Liver (tissue), 8 donors: ENCODE measurements at regions not wholly inside any gene's neighbourhood (a gene's known extent, or its start where the extent isn't known, plus 50 kb on each side); places are given as distances from the start of the nearest gene placed in this dataset.

Experiments used
- DNase-seq: peaks from one replicate; pipeline ENCODE4 v3.0.0-alpha.2; 2017; ENCODE audit warnings: low spot score
- H3K27ac ChIP-seq, 2 donors: one replicate each; pipeline ENCODE4 v1.7.0; 2013; ENCODE audit warnings: inconsistent platforms in 2 of 2, low read length in 2 of 2, control low read depth in 1 of 2, low read depth in 1 of 2, mild to moderate bottlenecking in 1 of 2
- H3K27me3 ChIP-seq, 4 donors: one replicate each; pipeline versions ENCODE4 v1.6.1 to v1.7.0; 2013; ENCODE audit warnings: low read length in 3 of 4, inconsistent platforms in 1 of 4, mild to moderate bottlenecking in 1 of 4, moderate library complexity in 1 of 4; ENCODE audit not compliant: control insufficient read depth in 4 of 4, insufficient read depth in 4 of 4
- H3K36me3 ChIP-seq, 4 donors: one replicate each; pipeline versions ENCODE4 v1.6.1 to v1.7.0; 2013; ENCODE audit warnings: low read length in 3 of 4, mild to moderate bottlenecking in 3 of 4, low read depth in 1 of 4, moderate library complexity in 1 of 4; ENCODE audit not compliant: control insufficient read depth in 4 of 4, insufficient read depth in 3 of 4
- H3K4me1 ChIP-seq, 4 donors: one replicate each; pipeline versions ENCODE4 v1.6.1 to v1.7.0; 2013; ENCODE audit warnings: low read length in 3 of 4, mild to moderate bottlenecking in 3 of 4, moderate library complexity in 1 of 4; ENCODE audit not compliant: control insufficient read depth in 4 of 4, insufficient read depth in 4 of 4
- H3K4me3 ChIP-seq, 3 donors: one replicate each; pipeline versions ENCODE4 v1.6.1 to v1.7.0; 2013; ENCODE audit warnings: low read length in 3 of 3, control low read depth in 1 of 3, low read depth in 1 of 3, mild to moderate bottlenecking in 1 of 3
- H3K9ac ChIP-seq, 2 donors: one replicate each; pipeline ENCODE4 v1.7.0; 2013; ENCODE audit warnings: low read length in 2 of 2, mild to moderate bottlenecking in 2 of 2, moderate library complexity in 2 of 2, control low read depth in 1 of 2, low read depth in 1 of 2
- H3K9me3 ChIP-seq, 4 donors: one replicate each; pipeline versions ENCODE4 v1.6.1 to v1.7.0; 2013; ENCODE audit warnings: low read length in 3 of 4; ENCODE audit not compliant: control insufficient read depth in 4 of 4
- ATF3 ChIP-seq: IDR thresholded peaks from 2 replicates; pipeline ENCODE4 v1.6.1; 2016; ENCODE audit warnings: antibody characterized with exemption
- CTCF ChIP-seq: fragments of 150-350 bp; IDR thresholded peaks from 2 replicates; pipeline ENCODE4 v1.5.1; 2017; ENCODE audit warnings: improper control_type of control experiment, low read depth, low read length; ENCODE audit not compliant: missing input control
- EGR1 ChIP-seq, 2 donors: IDR thresholded peaks; 2 replicates each; pipeline ENCODE4 v1.6.1; 2016 to 2018; ENCODE audit warnings: antibody characterized with exemption in 2 of 2, low read depth in 2 of 2
- FOXA1 ChIP-seq: IDR thresholded peaks from 2 replicates; pipeline ENCODE4 v1.6.1; 2016; ENCODE audit warnings: antibody characterized with exemption
- FOXA2 ChIP-seq: IDR thresholded peaks from 2 replicates; pipeline ENCODE4 v1.6.1; 2016; ENCODE audit warnings: antibody characterized with exemption
- HNF4G ChIP-seq: IDR thresholded peaks from 2 replicates; pipeline ENCODE4 v1.6.1; 2016; ENCODE audit warnings: antibody characterized with exemption
- JUND ChIP-seq, 2 donors: IDR thresholded peaks; 2 replicates each; pipeline ENCODE4 v1.6.1; 2016; ENCODE audit warnings: antibody characterized with exemption in 2 of 2
- MAX ChIP-seq: IDR thresholded peaks from 2 replicates; pipeline ENCODE4 v1.6.1; 2016; ENCODE audit warnings: antibody characterized with exemption
- NR2F2 ChIP-seq: IDR thresholded peaks from 2 replicates; pipeline ENCODE4 v1.6.1; 2016; ENCODE audit warnings: antibody characterized with exemption
- RAD21 ChIP-seq, 2 donors: IDR thresholded peaks; 2 replicates each; pipeline ENCODE4 v1.6.1; 2016; ENCODE audit warnings: antibody characterized with exemption in 2 of 2, mild to moderate bottlenecking in 2 of 2
- REST ChIP-seq: IDR thresholded peaks from 2 replicates; pipeline ENCODE4 v1.6.1; 2016; ENCODE audit warnings: antibody characterized with exemption, mild to moderate bottlenecking
- RXRA ChIP-seq, 2 donors: IDR thresholded peaks; 2 replicates each; pipeline ENCODE4 v1.6.1; 2017 to 2018; ENCODE audit warnings: antibody characterized with exemption in 2 of 2, mild to moderate bottlenecking in 1 of 2
- SP1 ChIP-seq: IDR thresholded peaks from 2 replicates; pipeline ENCODE4 v1.6.1; 2018; ENCODE audit warnings: antibody characterized with exemption, mild to moderate bottlenecking
- YY1 ChIP-seq: IDR thresholded peaks from 2 replicates; pipeline ENCODE4 v1.6.1; 2016; ENCODE audit warnings: antibody characterized with exemption, mild to moderate bottlenecking
- ZBTB33 ChIP-seq: IDR thresholded peaks from 2 replicates; pipeline ENCODE4 v1.6.1; 2016; ENCODE audit warnings: antibody characterized with exemption
- WGBS: extraction: QIAGEN DNeasy Blood & Tissue Kit; methylation state at CpG from one replicate; pipeline ENCODE4 v1.1.7; 2013; 5-methylcytosine and 5-hydroxymethylcytosine counted together
- donor health status: healthy.
- donor health status: healthy.
- donor health status: healthy.
- donor health status: healthy.
- donor health status: healthy.

GRCh38 chr6:67285770-67286495 lies 1349.1 kb upstream of the ADGRB3 start:
- Histone ChIP-seq H3K27me3 (no peaks in the 10 kb centered on the region), H3K4me3 (no peak overlapping the region), H3K4me1 (no peaks in the 10 kb centered on the region), H3K27ac (no peak overlapping the region), H3K9ac (no peak overlapping the region), H3K36me3 (no peaks in the 10 kb centered on the region), H3K9me3 (no peaks in the 10 kb centered on the region)
- TF ChIP-seq RAD21 (IDR thresholded peaks at IDR 0.05) (no peak), RXRA (IDR thresholded peaks at IDR 0.05) (no peak)
- no peak for DNase-seq

GRCh38 chr6:67277312-67277711 lies 1357.8 kb upstream of the ADGRB3 start:
- TF ChIP-seq SP1 = no peak
- no peak for TF ChIP-seq ZBTB33
- no peak for TF ChIP-seq FOXA1
- no peak for TF ChIP-seq RXRA (IDR thresholded peaks at IDR 0.05)
- no peak for TF ChIP-seq FOXA2
- TF ChIP-seq REST = no peak
- TF ChIP-seq RAD21 (IDR thresholded peaks at IDR 0.05) = no peak
- Histone ChIP-seq H3K9ac (no peak overlapping the region), H3K9me3 (no peaks in the 10 kb centered on the region), H3K27ac (no peak overlapping the region), H3K27me3 (no peaks in the 10 kb centered on the region), H3K4me1 (no peaks in the 10 kb centered on the region), H3K36me3 (no peaks in the 10 kb centered on the region), H3K4me3 (no peak overlapping the region)
- WGBS = 75% methylated on average over 2 of the region's 2 CpGs
- no peak for DNase-seq

- Histone ChIP-seq H3K4me3 (no peak overlapping the region), H3K9me3 (no peaks in the 10 kb centered on the region), H3K9ac (no peak overlapping the region), H3K4me1 (no peaks in the 10 kb centered on the region), H3K27ac (no peak overlapping the region), H3K36me3 (no peaks in the 10 kb centered on the region), H3K27me3 (no peaks in the 10 kb centered on the region)
- 74% methylated on average over 20 of the region's 20 CpGs for WGBS
- no peak for DNase-seq
- TF ChIP-seq RXRA (IDR thresholded peaks at IDR 0.05) (no peak), JUND (IDR thresholded peaks at IDR 0.05) (no peak), CTCF (no peak), HNF4G (no peak), ZBTB33 (no peak), ATF3 (no peak), MAX (no peak), FOXA2 (no peak), EGR1 (IDR thresholded peaks at IDR 0.05; ENCODE audit: low read depth in 2 of 2) (no peak), NR2F2 (no peak), FOXA1 (no peak), YY1 (no peak), SP1 (no peak)
These were observed 1368.8 kb upstream of the ADGRB3 start for GRCh38 chr6:67265996-67266921.
